T47D (cell line): ENCODE measurements at regions not wholly inside any gene's neighbourhood (a gene's known extent, or its start where the extent isn't known, plus 50 kb on each side); places are given as distances from the start of the nearest gene placed in this dataset.

Source experiments
- DNase-seq, 2 experiments: peaks; one replicate each; pipeline versions ENCODE4 v3.0.0 to v3.0.0-alpha.2; 2011 to 2012; ENCODE audit warnings: low read depth in 1 of 2, low spot score in 1 of 2
- JUND ChIP-seq: IDR thresholded peaks from 2 replicates; pipeline ENCODE4 v1.6.1; 2012; ENCODE audit warnings: low read depth
- in situ Hi-C: cut with HindIII; loops from 2 replicates; pipeline ENCODE4 v1.10.0; 2016; ENCODE audit warnings: low sequenced_read_pairs, low pct_unique_long_range_greater_than_20kb

GRCh38 chr9:129476821-129477611, 143.9 kb downstream of the C9orf50 start:
- no peak for TF ChIP-seq JUND
- in situ Hi-C loops = no loop called here
- no peak for DNase-seq

GRCh38 chr9:129474740-129475404, 146.0 kb downstream of the C9orf50 start:
- TF ChIP-seq JUND = no peak
- in situ Hi-C loops = no loop called here

GRCh38 chr9:129473523-129474244, 147.2 kb downstream of the C9orf50 start:
- no peak for TF ChIP-seq JUND
- no peak for DNase-seq
- in situ Hi-C loops = no loop called here

More at GRCh38 chr9:129474740-129475404, 146.0 kb downstream of the C9orf50 start:
- no peak for DNase-seq

- no peak for TF ChIP-seq JUND
- no peak for DNase-seq
- in situ Hi-C loops = no loop called here
These were observed 148.2 kb downstream of the C9orf50 start for GRCh38 chr9:129472651-129473102.

GRCh38 chr9:129471201-129472019, 149.5 kb downstream of the C9orf50 start:
- TF ChIP-seq JUND = no peak
- in situ Hi-C loops = no loop called here
- no peak for DNase-seq

- no peak for DNase-seq
- TF ChIP-seq JUND = no peak
- in situ Hi-C loops = no loop called here
These were observed 150.9 kb downstream of the C9orf50 start for GRCh38 chr9:129469988-129470316.

- no peak for DNase-seq
- in situ Hi-C loops = no loop called here
- no peak for TF ChIP-seq JUND
These were observed 151.5 kb downstream of the C9orf50 start for GRCh38 chr9:129469188-129469987.

- no peak for TF ChIP-seq JUND
- no peak for DNase-seq
- in situ Hi-C loops = no loop called here
These were observed 152.9 kb downstream of the C9orf50 start for GRCh38 chr9:129467739-129468666.

GRCh38 chr9:129467004-129467588, 153.8 kb downstream of the C9orf50 start:
- no peak for TF ChIP-seq JUND
- in situ Hi-C loops = no loop called here

GRCh38 chr9:129465834-129466535, 154.9 kb downstream of the C9orf50 start:
- TF ChIP-seq JUND = no peak
- DNase-seq = no peak
- in situ Hi-C loops = no loop called here

More at GRCh38 chr9:129467004-129467588, 153.8 kb downstream of the C9orf50 start:
- DNase-seq = no peak
